Naive thymus-derived CD8-positive, alpha-beta T cell (primary cell): ENCODE measurements at regions not wholly inside any gene's neighbourhood (a gene's known extent, or its start where the extent isn't known, plus 50 kb on each side); places are given as distances from the start of the nearest gene placed in this dataset.

Experiments used
- ATAC-seq, 2 donors: fragments of 150-1000 bp; cut with Tn5 transposase in 1 of 2; sonication (Bioruptor Pico), chemical (Tn5 transposase) in 1 of 2; 1 replicate in 1 of 2; 2 replicates in 1 of 2; pipeline ENCODE4 v1.10.0; 2021; ENCODE audit warnings: mild to moderate bottlenecking in 2 of 2, moderate library complexity in 2 of 2
- POLR2A ChIA-PET: fragments of 350-600 bp; sonication (Branson Sonifier 250); formaldehyde crosslinking; loops from one replicate; lab custom pipeline; 2021; ENCODE audit warnings: antibody characterized with exemption; lab: Charles Lee
- DNase-seq, 10 donors: peaks; one replicate each; pipeline versions ENCODE4 v3.0.0 to v3.0.0-alpha.2; 2020 to 2022
- H3K27ac Mint-ChIP-seq, 10 donors: one replicate each; pipeline ENCODE4 v1.8.0; 2020 to 2022; ENCODE audit warnings: mild to moderate bottlenecking in 10 of 10, mixed read lengths in 10 of 10, moderate library complexity in 4 of 10, inconsistent platforms in 1 of 10
- H3K27me3 Mint-ChIP-seq, 5 donors: one replicate each; pipeline ENCODE4 v1.8.0; 2021 to 2022; ENCODE audit warnings: mixed read lengths in 5 of 5
- H3K36me3 Mint-ChIP-seq, 3 donors: one replicate each; pipeline ENCODE4 v1.8.0; 2020 to 2022; ENCODE audit warnings: mixed read lengths in 3 of 3, mild to moderate bottlenecking in 2 of 3, inconsistent platforms in 1 of 3
- H3K4me1 Mint-ChIP-seq, 4 donors: one replicate each; pipeline ENCODE4 v1.8.0; 2021 to 2022; ENCODE audit warnings: mixed read lengths in 4 of 4
- H3K4me3 Mint-ChIP-seq, 10 donors: one replicate each; pipeline ENCODE4 v1.8.0; 2020 to 2022; ENCODE audit warnings: mild to moderate bottlenecking in 10 of 10, mixed read lengths in 10 of 10, moderate library complexity in 6 of 10, inconsistent platforms in 1 of 10
- H3K9me3 Mint-ChIP-seq, 9 donors: one replicate each; pipeline ENCODE4 v1.8.0; 2020 to 2022; ENCODE audit warnings: mixed read lengths in 9 of 9, mild to moderate bottlenecking in 3 of 9, inconsistent platforms in 1 of 9, moderate library complexity in 1 of 9

GRCh38 chr12:87116780-87117179, 860.6 kb upstream of the MGAT4C start:
- H3K4me1 Mint-ChIP-seq, result no peaks in the 10 kb centered on the region
- no peak overlapping the region for H3K27ac Mint-ChIP-seq
- POLR2A ChIA-PET, result no interaction called here
- peaks cover 0 to 13% (median 5%) of the 10 kb centered on the region in 9 donors for H3K9me3 Mint-ChIP-seq
- H3K4me3 Mint-ChIP-seq, result no peak overlapping the region
- DNase-seq (no peak), ATAC-seq (no peak)
- H3K36me3 Mint-ChIP-seq, result no peaks in the 10 kb centered on the region
- no peaks in the 10 kb centered on the region for H3K27me3 Mint-ChIP-seq

GRCh38 chr12:87112571-87113345, 856.6 kb upstream of the MGAT4C start:
- Mint-ChIP-seq H3K4me1 (no peaks in the 10 kb centered on the region), H3K9me3 (peaks cover 0 to 13% (median 0%) of the 10 kb centered on the region in 9 donors), H3K36me3 (no peaks in the 10 kb centered on the region), H3K27me3 (no peaks in the 10 kb centered on the region), H3K4me3 (no peak overlapping the region), H3K27ac (no peak overlapping the region)
- ATAC-seq (no peak), DNase-seq (no peak)
- POLR2A ChIA-PET, result no interaction called here

GRCh38 chr12:87107766-87108165, 851.6 kb upstream of the MGAT4C start:
- no peak for DNase-seq
- ATAC-seq, result no peak
- H3K4me1 Mint-ChIP-seq, result no peaks in the 10 kb centered on the region
- H3K27ac Mint-ChIP-seq, result no peak overlapping the region
- H3K9me3 Mint-ChIP-seq, result peaks cover 0 to 5% (median 0%) of the 10 kb centered on the region in 9 donors
- POLR2A ChIA-PET, result no interaction called here
- no peak overlapping the region for H3K4me3 Mint-ChIP-seq
- H3K27me3 Mint-ChIP-seq, result no peaks in the 10 kb centered on the region
- H3K36me3 Mint-ChIP-seq, result no peaks in the 10 kb centered on the region

- no peaks in the 10 kb centered on the region for H3K27me3 Mint-ChIP-seq
- POLR2A ChIA-PET, result no interaction called here
- H3K9me3 Mint-ChIP-seq, result peaks cover 0 to 5% (median 0%) of the 10 kb centered on the region in 9 donors
- H3K4me1 Mint-ChIP-seq, result no peaks in the 10 kb centered on the region
- H3K4me3 Mint-ChIP-seq, result no peak overlapping the region
- ATAC-seq (no peak), DNase-seq (no peak)
- H3K27ac Mint-ChIP-seq, result no peak overlapping the region
- H3K36me3 Mint-ChIP-seq, result no peaks in the 10 kb centered on the region
These were observed 851.1 kb upstream of the MGAT4C start for GRCh38 chr12:87107270-87107669.

GRCh38 chr12:87096082-87096585, 839.9 kb upstream of the MGAT4C start:
- H3K36me3 Mint-ChIP-seq, result peaks cover 0 to 3% (median 0%) of the 10 kb centered on the region in 3 donors
- no peaks in the 10 kb centered on the region for H3K27me3 Mint-ChIP-seq
- H3K4me3 Mint-ChIP-seq, result no peak overlapping the region
- ATAC-seq (no peak), DNase-seq (no peak)
- no peaks in the 10 kb centered on the region for H3K4me1 Mint-ChIP-seq
- no peak overlapping the region for H3K27ac Mint-ChIP-seq
- POLR2A ChIA-PET, result no interaction called here
- peaks cover 0 to 8% (median 1%) of the 10 kb centered on the region in 9 donors for H3K9me3 Mint-ChIP-seq

GRCh38 chr12:87094356-87094755, 838.2 kb upstream of the MGAT4C start:
- Mint-ChIP-seq H3K4me3 (no peak overlapping the region), H3K4me1 (no peaks in the 10 kb centered on the region), H3K36me3 (peaks cover 0 to 3% (median 0%) of the 10 kb centered on the region in 3 donors), H3K27me3 (no peaks in the 10 kb centered on the region), H3K9me3 (peaks cover 0 to 3% (median 0%) of the 10 kb centered on the region in 9 donors), H3K27ac (no peak overlapping the region)
- POLR2A ChIA-PET, result no interaction called here
- ATAC-seq, result no peak
- no peak for DNase-seq

- peaks cover 0 to 3% (median 0%) of the 10 kb centered on the region in 3 donors for H3K36me3 Mint-ChIP-seq
- POLR2A ChIA-PET, result no interaction called here
- ATAC-seq (no peak), DNase-seq (no peak)
- H3K27me3 Mint-ChIP-seq, result no peaks in the 10 kb centered on the region
- H3K27ac Mint-ChIP-seq, result no peak overlapping the region
- H3K4me3 Mint-ChIP-seq, result no peak overlapping the region
- H3K4me1 Mint-ChIP-seq, result no peaks in the 10 kb centered on the region
- H3K9me3 Mint-ChIP-seq, result peaks cover 0 to 9% (median 0%) of the 10 kb centered on the region in 9 donors
These were observed 836.2 kb upstream of the MGAT4C start for GRCh38 chr12:87092421-87092820.

GRCh38 chr12:87086118-87086891, 830.1 kb upstream of the MGAT4C start:
- Mint-ChIP-seq H3K4me1 (no peaks in the 10 kb centered on the region), H3K4me3 (no peak overlapping the region), H3K27ac (no peak overlapping the region), H3K9me3 (peaks cover 0 to 11% (median 0%) of the 10 kb centered on the region in 9 donors), H3K36me3 (no peaks in the 10 kb centered on the region), H3K27me3 (no peaks in the 10 kb centered on the region)
- POLR2A ChIA-PET, result no interaction called here
- DNase-seq (no peak), ATAC-seq (no peak)

GRCh38 chr12:87085286-87085685, 829.1 kb upstream of the MGAT4C start:
- Mint-ChIP-seq H3K4me3 (no peak overlapping the region), H3K27ac (no peak overlapping the region), H3K4me1 (no peaks in the 10 kb centered on the region), H3K36me3 (no peaks in the 10 kb centered on the region), H3K27me3 (no peaks in the 10 kb centered on the region), H3K9me3 (peaks cover 0 to 11% (median 0%) of the 10 kb centered on the region in 9 donors)
- POLR2A ChIA-PET, result no interaction called here
- no peak for ATAC-seq
- no peak for DNase-seq

GRCh38 chr12:87082756-87083155, 826.6 kb upstream of the MGAT4C start:
- H3K4me1 Mint-ChIP-seq, result no peaks in the 10 kb centered on the region
- peaks cover 0 to 5% (median 0%) of the 10 kb centered on the region in 9 donors for H3K9me3 Mint-ChIP-seq
- POLR2A ChIA-PET, result no interaction called here
- no peak for DNase-seq
- H3K27ac Mint-ChIP-seq, result no peak overlapping the region
- H3K36me3 Mint-ChIP-seq, result no peaks in the 10 kb centered on the region
- H3K27me3 Mint-ChIP-seq, result no peaks in the 10 kb centered on the region
- no peak for ATAC-seq
- H3K4me3 Mint-ChIP-seq, result no peak overlapping the region

GRCh38 chr12:87074781-87075180, 818.6 kb upstream of the MGAT4C start:
- POLR2A ChIA-PET, result no interaction called here
- no peak overlapping the region for H3K4me3 Mint-ChIP-seq
- peaks cover 0 to 20% (median 11%) of the 10 kb centered on the region in 9 donors for H3K9me3 Mint-ChIP-seq
- no peaks in the 10 kb centered on the region for H3K27me3 Mint-ChIP-seq
- no peaks in the 10 kb centered on the region for H3K4me1 Mint-ChIP-seq
- no peak for DNase-seq
- H3K36me3 Mint-ChIP-seq, result no peaks in the 10 kb centered on the region
- H3K27ac Mint-ChIP-seq, result no peak overlapping the region
- ATAC-seq, result no peak

- Mint-ChIP-seq H3K4me1 (no peaks in the 10 kb centered on the region), H3K27me3 (no peaks in the 10 kb centered on the region), H3K27ac (no peak overlapping the region), H3K9me3 (peaks cover 0 to 45% (median 4%) of the 10 kb centered on the region in 9 donors), H3K4me3 (no peak overlapping the region), H3K36me3 (no peaks in the 10 kb centered on the region)
- DNase-seq (no peak), ATAC-seq (no peak)
- POLR2A ChIA-PET, result no interaction called here
These were observed 810.1 kb upstream of the MGAT4C start for GRCh38 chr12:87066326-87066725.

- POLR2A ChIA-PET, result no interaction called here
- Mint-ChIP-seq H3K36me3 (no peaks in the 10 kb centered on the region), H3K4me1 (no peaks in the 10 kb centered on the region), H3K4me3 (no peak overlapping the region), H3K9me3 (peaks cover 0 to 10% (median 2%) of the 10 kb centered on the region in 9 donors), H3K27me3 (no peaks in the 10 kb centered on the region), H3K27ac (no peak overlapping the region)
- ATAC-seq, result no peak
- DNase-seq, result no peak
These were observed 803.0 kb upstream of the MGAT4C start for GRCh38 chr12:87059231-87059630.
